ENCODE measurements at regions not wholly inside any gene's neighbourhood (a gene's known extent, or its start where the extent isn't known, plus 50 kb on each side); places are given as distances from the start of the nearest gene placed in this dataset.

GRCh38 chr6:160911949-160912348 lies 79.6 kb upstream of the MAP3K4 start:
- no peak for FAIRE-seq

GRCh38 chr6:160912411-160912810 lies 79.2 kb upstream of the MAP3K4 start:
- no peak for FAIRE-seq

DNA sequence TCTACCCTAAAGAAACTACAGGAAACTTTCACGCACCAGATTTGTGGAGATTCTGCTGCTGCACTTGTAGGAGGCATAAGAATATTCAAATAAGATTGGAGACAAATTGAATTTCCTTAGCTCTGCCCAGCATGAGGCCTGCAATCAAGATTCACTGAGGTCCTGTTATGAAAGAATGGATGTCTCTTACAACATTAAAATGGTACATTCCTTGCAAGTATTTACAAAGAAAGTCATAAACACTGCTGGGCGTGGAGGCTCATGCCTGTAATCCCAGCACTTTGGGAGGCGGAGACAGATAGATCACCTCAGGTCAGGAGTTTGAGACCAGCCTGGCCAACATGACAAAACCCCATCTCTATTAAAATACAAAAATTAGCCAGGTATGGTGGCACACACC lies 74.0 kb upstream of the MAP3K4 start:
- no peak for FAIRE-seq

DNA sequence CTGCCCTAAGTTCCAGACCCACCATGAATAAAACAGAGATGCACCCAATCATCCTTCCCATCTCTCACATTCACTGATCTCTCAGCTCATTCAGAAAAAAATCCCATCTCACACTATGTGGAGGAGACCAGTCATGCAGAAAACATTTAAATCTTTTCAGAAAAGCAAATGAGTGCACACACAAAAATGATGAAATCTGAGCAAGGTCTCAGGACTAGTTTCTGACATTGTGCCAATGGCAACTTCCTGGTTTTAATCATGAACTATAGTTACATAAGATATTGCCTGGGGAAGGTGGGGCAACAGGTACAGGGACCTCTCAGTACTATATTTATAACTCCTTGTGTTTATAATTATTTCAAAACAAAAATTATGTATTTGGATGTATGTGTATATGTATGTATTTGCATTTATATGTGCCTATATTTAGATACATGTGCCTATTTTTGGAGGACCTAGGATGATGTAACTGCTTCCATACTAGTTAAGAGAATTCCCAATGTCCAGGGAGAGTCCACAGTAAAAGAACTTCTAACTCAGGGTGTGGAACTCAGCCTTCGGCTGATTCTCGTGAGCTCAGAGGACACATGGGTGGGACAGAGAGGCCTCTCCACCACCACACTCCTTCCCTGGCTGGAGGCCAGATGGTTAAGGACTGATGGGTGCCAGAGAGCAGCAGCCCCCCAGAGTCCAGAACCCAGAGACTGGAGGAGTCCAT lies 71.7 kb upstream of the MAP3K4 start:
- no peak for FAIRE-seq

- FAIRE-seq: no peak
These were observed 70.5 kb upstream of the MAP3K4 start for GRCh38 chr6:160921095-160921494.

DNA sequence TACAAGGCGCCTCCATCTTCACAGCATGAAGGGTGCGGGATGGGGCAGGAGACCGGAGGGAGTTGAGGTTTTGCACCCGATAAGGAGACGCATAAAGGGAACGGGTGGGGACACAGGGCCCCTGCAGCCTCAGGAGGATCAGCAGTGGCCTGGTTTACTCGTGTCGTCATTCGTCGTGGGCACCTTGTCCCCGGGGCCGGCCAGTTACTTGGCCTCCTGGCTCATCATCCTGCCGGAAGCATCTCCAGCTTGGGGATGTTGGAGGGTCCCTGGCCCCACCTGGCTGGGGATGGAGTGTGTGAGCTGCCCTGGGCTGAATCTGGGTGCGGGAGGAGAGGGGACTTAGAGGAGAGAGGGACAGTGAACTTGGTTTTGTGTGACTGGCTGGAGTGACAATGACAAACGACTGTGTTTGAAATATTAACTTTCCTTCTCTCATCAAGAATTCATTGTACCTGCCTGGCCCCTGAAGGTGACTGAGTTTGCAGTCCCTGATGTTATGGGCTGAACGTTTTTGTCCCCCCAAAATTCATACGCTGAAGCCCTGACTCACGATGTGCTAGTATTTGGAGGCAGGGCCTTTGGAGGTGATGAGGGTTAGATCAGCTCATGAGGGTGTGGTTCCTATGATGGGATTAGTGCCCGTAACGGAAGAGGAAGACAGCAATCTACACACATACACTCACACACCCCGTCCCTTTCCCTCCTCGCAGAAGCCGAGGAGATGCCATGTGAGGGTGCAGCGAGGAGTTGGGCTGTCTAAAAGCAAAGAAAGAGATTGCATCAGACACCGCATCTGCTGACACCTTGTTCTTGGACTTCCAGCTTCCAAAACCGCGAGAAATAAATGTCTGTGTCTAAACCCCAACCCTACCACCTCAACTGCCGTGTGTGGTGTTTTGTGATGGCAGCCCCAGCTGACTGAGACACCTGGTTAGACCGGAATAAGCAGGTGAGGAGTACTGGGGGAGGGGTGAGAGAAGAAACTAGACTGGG lies 65.0 kb upstream of the MAP3K4 start:
- FAIRE-seq: no peak

- FAIRE-seq: no peak
These were observed 64.2 kb upstream of the MAP3K4 start for GRCh38 chr6:160927416-160927815.

DNA sequence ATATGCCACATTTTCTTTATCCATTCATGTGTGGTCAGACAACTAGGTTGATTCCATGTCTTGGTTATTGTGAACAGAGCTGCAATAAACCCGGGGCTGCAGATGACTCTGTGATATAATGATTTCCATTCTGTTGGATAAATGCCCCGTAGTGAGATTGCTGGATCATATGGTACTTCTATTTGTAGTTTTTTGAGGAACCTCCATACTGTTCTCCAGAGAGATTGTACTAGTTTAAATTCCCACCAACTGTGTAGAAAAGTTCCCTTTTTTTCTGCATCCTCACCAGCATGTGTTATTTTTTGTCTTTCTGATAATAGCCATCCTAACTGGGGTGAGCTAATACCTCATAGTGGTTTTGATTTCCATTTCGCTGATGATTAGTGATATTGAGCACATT lies 62.2 kb upstream of the MAP3K4 start:
- FAIRE-seq: no peak

- FAIRE-seq: no peak
These were observed 61.7 kb upstream of the MAP3K4 start for GRCh38 chr6:160929831-160930230.

GRCh38 chr6:160930547-160931377 lies 60.8 kb upstream of the MAP3K4 start:
- FAIRE-seq: peak; percentile 41

DNA sequence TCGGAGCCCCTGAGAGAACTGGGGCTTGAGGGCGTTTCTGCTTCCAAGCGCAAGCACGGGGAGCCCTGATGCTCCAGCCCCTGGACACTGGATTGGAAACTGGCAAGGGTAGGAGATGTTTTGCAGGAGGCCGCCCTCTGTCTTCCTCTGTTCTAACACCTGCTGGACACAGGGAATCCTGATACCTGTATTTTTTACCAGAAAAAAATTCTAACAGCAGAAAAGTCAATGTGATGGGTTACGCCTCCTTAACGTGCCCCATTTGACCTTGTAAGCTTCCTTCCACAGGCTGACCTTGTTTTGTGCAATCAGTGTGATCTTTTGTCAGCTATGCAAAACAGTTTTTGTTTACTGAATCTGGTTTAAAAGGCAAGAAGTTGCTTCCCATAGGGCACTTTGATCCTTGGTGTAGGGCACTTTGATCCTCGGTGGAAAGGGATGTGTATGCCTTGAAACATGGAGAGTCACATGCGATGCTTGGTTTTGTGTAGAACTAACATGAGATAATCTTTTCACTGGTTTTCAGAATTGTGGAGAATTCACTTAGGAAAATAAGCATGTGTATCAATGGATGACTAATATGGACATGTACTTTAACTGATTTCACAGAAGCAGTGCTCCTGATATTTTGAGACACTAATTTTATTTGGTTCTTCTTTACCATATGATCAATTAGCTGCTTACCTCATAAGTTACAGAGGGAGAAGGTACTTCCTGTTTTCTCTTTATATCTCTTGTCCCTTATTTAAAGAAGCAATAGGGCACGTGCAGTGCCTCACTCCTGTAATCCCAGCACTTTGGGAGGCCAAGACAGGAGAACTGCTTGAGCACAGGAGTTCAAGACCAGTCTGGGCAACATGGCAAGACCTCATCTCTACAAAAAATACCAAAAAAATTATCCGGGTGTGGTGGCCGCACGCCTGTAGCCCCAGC lies 59.9 kb upstream of the MAP3K4 start:
- FAIRE-seq: no peak

DNA sequence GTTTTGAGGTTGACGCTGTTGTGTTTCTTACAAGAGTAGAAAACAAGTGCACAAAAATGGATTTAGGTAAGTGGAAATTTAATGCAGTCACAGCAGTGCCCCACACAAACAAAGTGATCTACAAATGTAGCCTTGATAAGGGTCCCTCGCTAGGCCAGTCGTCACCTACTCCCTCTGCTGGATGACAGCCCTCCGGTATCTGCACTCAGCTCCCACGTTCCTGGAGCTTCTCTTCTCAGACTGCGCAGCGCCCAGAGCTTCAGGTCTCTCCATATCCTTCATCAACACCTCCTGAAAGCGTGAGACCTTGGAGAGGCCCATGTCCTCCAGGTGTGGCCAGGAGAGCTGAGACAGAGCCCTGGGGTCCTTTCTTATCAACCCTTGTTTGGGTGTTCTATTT lies 58.3 kb upstream of the MAP3K4 start:
- no peak for FAIRE-seq

GRCh38 chr6:160934157-160934556 lies 57.4 kb upstream of the MAP3K4 start:
- FAIRE-seq: no peak

GRCh38 chr6:160940197-160940596 lies 51.4 kb upstream of the MAP3K4 start:
- no peak for FAIRE-seq
